ENCODE measurements at regions not wholly inside any gene's neighbourhood (a gene's known extent, or its start where the extent isn't known, plus 50 kb on each side); places are given as distances from the start of the nearest gene placed in this dataset.
"Not testable (repeated sequence)": the region's sequence is repeated elsewhere in the genome, so short reads cannot be mapped to it uniquely, and the experiment has no call there.

- no peak for DNase-seq
These were observed 1336.5 kb downstream of the PCDH19 start for GRCh38 chrX:99073551-99073950.

GRCh38 chrX:99051639-99052038, 1358.4 kb downstream of the PCDH19 start:
- DNase-seq = no peak

GRCh38 chrX:99033226-99033901, 1376.7 kb downstream of the PCDH19 start:
- DNase-seq = no peak

- no peak for DNase-seq
These were observed 1399.1 kb downstream of the PCDH19 start for GRCh38 chrX:99010957-99011356.

GRCh38 chrX:99001286-99001685, 1408.8 kb downstream of the PCDH19 start:
- DNase-seq = no peak

GRCh38 chrX:98962996-98963395, 1447.1 kb downstream of the PCDH19 start:
- DNase-seq = no peak

- DNase-seq = no peak
These were observed 1454.1 kb downstream of the PCDH19 start for GRCh38 chrX:98956014-98956413.

- DNase-seq = no peak
These were observed 1470.6 kb downstream of the PCDH19 start for GRCh38 chrX:98939456-98939855.

GRCh38 chrX:98931216-98931615, 1478.9 kb downstream of the PCDH19 start:
- no peak for DNase-seq

GRCh38 chrX:98924511-98924910, 1485.6 kb downstream of the PCDH19 start:
- DNase-seq = no peak

- DNase-seq = no peak
These were observed 1512.9 kb downstream of the PCDH19 start for GRCh38 chrX:98897191-98897590.

- DNase-seq = not testable (repeated sequence)
These were observed 1559.4 kb downstream of the PCDH19 start for GRCh38 chrX:98850639-98851038.
